ENCODE measurements at regions not wholly inside any gene's neighbourhood (a gene's known extent, or its start where the extent isn't known, plus 50 kb on each side); places are given as distances from the start of the nearest gene placed in this dataset.

GRCh38 chr9:1267141-1267570 is 217.0 kb downstream of the DMRT2 start:
- DNase-seq (ENCODE audit: low spot score) = no peak

- no peak for DNase-seq (ENCODE audit: low spot score)
Observed at GRCh38 chr9:1267581-1267980, 217.4 kb downstream of the DMRT2 start.

GRCh38 chr9:1269533-1270315 is 219.6 kb downstream of the DMRT2 start:
- no peak for DNase-seq (ENCODE audit: low spot score)

- DNase-seq (ENCODE audit: low spot score) = no peak
Observed at GRCh38 chr9:1271367-1271766, 221.2 kb downstream of the DMRT2 start.

- no peak for DNase-seq (ENCODE audit: low spot score)
Observed at GRCh38 chr9:1271786-1272185, 221.6 kb downstream of the DMRT2 start.

- no peak for DNase-seq (ENCODE audit: low spot score)
Observed at GRCh38 chr9:1272488-1272887, 222.3 kb downstream of the DMRT2 start.

- DNase-seq (ENCODE audit: low spot score) = no peak
Observed at GRCh38 chr9:1273859-1274258, 223.7 kb downstream of the DMRT2 start.

GRCh38 chr9:1274334-1274733 is 224.2 kb downstream of the DMRT2 start:
- no peak for DNase-seq (ENCODE audit: low spot score)

GRCh38 chr9:1276474-1276873 is 226.3 kb downstream of the DMRT2 start:
- DNase-seq (ENCODE audit: low spot score) = no peak

- DNase-seq (ENCODE audit: low spot score) = no peak
Observed at GRCh38 chr9:1284727-1285126, 234.6 kb downstream of the DMRT2 start.

GRCh38 chr9:1285526-1285925 is 235.4 kb downstream of the DMRT2 start:
- no peak for DNase-seq (ENCODE audit: low spot score)

- no peak for DNase-seq (ENCODE audit: low spot score)
Observed at GRCh38 chr9:1292384-1292783, 242.2 kb downstream of the DMRT2 start.

GRCh38 chr9:1294641-1295258 is 244.6 kb downstream of the DMRT2 start:
- DNase-seq (ENCODE audit: low spot score) = no peak

- DNase-seq (ENCODE audit: low spot score) = no peak
Observed at GRCh38 chr9:1296331-1296730, 246.2 kb downstream of the DMRT2 start.

- no peak for DNase-seq (ENCODE audit: low spot score)
Observed at GRCh38 chr9:1298046-1298445, 247.9 kb downstream of the DMRT2 start.

- DNase-seq (ENCODE audit: low spot score) = no peak
Observed at GRCh38 chr9:1300941-1301340, 250.8 kb downstream of the DMRT2 start.

GRCh38 chr9:1303932-1304331 is 253.8 kb downstream of the DMRT2 start:
- DNase-seq (ENCODE audit: low spot score) = no peak

GRCh38 chr9:1311462-1312042 is 261.4 kb downstream of the DMRT2 start:
- DNase-seq (ENCODE audit: low spot score) = no peak

GRCh38 chr9:1319436-1319835 is 269.3 kb downstream of the DMRT2 start:
- DNase-seq (ENCODE audit: low spot score) = no peak

GRCh38 chr9:1320051-1320557 is 269.9 kb downstream of the DMRT2 start:
- no peak for DNase-seq (ENCODE audit: low spot score)

- DNase-seq (ENCODE audit: low spot score) = no peak
Observed at GRCh38 chr9:1320607-1321195, 270.5 kb downstream of the DMRT2 start.

- no peak for DNase-seq (ENCODE audit: low spot score)
Observed at GRCh38 chr9:1327467-1327866, 277.3 kb downstream of the DMRT2 start.

- DNase-seq (ENCODE audit: low spot score) = no peak
Observed at GRCh38 chr9:1328341-1328740, 278.2 kb downstream of the DMRT2 start.
